ENCODE measurements at regions not wholly inside any gene's neighbourhood (a gene's known extent, or its start where the extent isn't known, plus 50 kb on each side); places are given as distances from the start of the nearest gene placed in this dataset.

DNA sequence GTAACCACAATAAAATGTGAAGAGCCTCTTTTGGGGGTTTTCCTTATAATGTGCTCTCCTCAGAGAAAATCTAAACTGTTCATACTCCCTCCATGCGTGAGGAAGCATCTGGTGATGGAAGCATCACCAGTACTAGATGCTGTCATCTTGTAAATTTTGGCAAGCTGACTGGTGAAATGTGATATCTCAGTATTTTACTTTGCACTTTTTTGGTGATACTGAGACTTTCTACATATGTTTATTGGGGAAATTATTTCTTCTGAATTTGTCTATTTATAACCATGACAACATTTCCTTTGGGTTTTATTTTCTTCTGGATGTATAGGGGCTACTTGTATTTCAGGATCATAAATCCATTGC lies 95.9 kb upstream of the DLGAP1 start:
- TF ChIP-seq, protein P1, sequence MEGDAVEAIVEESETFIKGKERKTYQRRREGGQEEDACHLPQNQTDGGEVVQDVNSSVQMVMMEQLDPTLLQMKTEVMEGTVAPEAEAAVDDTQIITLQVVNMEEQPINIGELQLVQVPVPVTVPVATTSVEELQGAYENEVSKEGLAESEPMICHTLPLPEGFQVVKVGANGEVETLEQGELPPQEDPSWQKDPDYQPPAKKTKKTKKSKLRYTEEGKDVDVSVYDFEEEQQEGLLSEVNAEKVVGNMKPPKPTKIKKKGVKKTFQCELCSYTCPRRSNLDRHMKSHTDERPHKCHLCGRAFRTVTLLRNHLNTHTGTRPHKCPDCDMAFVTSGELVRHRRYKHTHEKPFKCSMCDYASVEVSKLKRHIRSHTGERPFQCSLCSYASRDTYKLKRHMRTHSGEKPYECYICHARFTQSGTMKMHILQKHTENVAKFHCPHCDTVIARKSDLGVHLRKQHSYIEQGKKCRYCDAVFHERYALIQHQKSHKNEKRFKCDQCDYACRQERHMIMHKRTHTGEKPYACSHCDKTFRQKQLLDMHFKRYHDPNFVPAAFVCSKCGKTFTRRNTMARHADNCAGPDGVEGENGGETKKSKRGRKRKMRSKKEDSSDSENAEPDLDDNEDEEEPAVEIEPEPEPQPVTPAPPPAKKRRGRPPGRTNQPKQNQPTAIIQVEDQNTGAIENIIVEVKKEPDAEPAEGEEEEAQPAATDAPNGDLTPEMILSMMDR (IDR thresholded peaks at IDR 0.05): no peak
- TF ChIP-seq EZH2 (IDR thresholded peaks at IDR 0.05; ENCODE audit: borderline replicate concordance, insufficient read depth, low read depth, low read length, poor library complexity, severe bottlenecking): no peak

All from B cell (primary cell).